HG02938 (cell line): ENCODE measurements at regions not wholly inside any gene's neighbourhood (a gene's known extent, or its start where the extent isn't known, plus 50 kb on each side); places are given as distances from the start of the nearest gene placed in this dataset.
"Not testable (repeated sequence)": the region's sequence is repeated elsewhere in the genome, so short reads cannot be mapped to it uniquely, and the experiment has no call there.

Source experiments
- ATAC-seq: cut with Tn5 transposase; IDR thresholded peaks from one replicate; pipeline ENCODE4 v1.9.1; 2021; ENCODE audit warnings: mild to moderate bottlenecking, moderate library complexity; ENCODE audit not compliant: unreplicated experiment

DNA sequence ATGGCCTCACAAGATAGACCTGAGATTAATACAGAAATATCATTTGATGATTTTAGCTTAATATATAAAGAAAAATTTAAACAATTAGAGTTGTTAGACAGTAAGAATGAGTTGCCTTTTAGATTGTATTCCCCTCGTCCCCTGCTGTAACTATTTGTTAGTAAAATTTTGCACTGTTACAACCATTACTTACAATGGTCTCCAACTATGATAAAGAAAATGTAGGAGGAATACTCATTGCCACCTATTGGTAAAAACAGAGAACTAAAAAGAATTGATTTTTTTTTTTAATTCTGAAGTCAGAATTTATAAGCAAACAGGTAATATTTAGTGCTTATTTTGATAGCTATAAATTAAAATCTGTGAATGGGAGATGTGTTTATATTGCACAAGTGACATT lies 937.6 kb downstream of the TLE4 start:
- ATAC-seq, result no peak

DNA sequence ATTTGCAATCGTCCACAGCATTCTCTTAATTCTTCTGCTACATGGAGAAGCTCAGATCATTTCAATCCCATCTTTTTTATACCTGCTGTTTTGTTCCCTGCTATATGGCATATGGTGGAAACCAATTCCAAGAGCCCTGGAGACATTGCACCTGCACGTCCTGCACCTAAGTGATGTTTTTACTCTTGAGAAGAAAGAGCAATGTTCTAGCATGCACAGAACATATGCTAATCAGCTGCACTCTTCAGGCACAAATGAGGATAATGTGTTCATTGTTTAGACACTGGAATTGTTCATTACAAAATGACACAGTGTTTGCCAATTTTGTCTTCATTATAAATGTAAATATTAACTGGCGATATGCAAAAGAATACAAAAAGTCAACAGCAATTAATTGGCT lies 935.8 kb downstream of the TLE4 start:
- ATAC-seq, result no peak

DNA sequence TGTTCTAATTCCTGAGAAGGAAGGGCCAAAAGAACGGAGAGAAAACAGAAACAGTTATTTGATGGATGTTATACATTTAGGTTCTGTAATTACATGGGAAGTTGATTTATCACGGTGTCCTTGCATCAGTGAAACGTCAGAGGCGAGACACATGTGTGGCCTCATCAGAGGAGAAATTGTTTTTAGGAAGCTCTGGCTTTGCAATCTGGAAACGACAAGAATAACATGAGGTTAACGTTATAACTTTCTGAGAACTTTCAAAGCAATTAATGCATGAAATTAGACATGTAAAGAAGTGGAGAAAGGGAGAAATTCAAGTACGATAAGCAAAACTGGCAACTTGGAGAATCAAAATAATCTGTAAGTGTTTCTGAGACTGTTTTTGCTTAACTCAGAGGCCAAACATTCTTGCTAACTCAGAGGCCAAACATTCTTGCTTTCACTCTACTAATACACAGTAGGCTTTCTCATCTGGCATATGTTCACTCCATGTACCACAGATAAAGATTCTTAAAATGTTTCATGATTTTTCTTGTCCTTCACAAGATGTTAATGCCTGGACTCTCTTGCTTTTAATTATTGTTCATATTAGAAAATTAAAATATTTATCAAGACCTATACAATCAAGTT lies 933.0 kb downstream of the TLE4 start:
- ATAC-seq, result no peak

- no peak for ATAC-seq
Measured at GRCh38 chr9:80503671-80504281, 932.0 kb downstream of the TLE4 start.

- no peak for ATAC-seq
Measured at GRCh38 chr9:80502306-80502705, 930.5 kb downstream of the TLE4 start.

GRCh38 chr9:80501635-80502034 lies 929.9 kb downstream of the TLE4 start:
- no peak for ATAC-seq

- no peak for ATAC-seq
Measured at GRCh38 chr9:80500300-80500699, 928.5 kb downstream of the TLE4 start.

GRCh38 chr9:80498001-80498555 lies 926.3 kb downstream of the TLE4 start:
- ATAC-seq, result no peak

- no peak for ATAC-seq
Measured at GRCh38 chr9:80496901-80497556, 925.3 kb downstream of the TLE4 start.

DNA sequence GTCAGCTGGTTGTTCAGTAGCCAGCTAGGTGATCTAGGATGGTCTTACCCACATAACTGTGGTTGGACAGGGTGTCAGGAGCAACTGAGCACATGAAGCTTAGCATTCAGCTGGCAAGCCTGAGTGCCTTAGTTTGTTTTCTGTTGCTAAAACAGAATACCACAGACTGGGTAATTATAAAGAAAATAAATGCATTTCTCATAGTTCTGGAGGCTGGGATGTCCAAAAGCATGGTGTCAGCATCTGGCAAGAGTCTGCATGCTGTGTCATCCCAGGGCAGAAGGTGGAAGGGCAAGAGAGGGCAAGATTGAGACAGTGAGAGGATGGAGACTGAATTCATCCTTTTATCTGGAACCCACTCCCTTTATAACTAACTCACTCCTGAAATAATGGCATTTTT lies 921.5 kb downstream of the TLE4 start:
- no peak for ATAC-seq

DNA sequence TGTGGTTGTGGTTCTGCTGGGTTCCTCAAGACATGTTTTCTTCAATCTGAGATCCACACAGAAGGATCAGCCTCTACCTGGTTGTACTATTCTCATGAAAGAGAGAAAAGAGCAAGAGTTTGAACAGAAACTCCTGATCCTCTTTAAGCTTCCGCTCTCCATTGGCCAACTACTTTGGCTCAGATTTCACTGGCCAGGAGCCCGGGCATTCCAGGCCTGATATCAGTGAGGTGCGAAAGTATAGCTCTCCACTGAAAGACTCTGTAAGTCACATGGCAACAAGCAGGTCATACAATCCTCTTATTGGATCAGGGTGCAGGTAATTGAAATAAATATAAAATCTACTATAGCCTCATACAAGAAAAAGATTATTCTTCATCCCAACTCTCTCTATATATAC lies 920.5 kb downstream of the TLE4 start:
- no peak for ATAC-seq

DNA sequence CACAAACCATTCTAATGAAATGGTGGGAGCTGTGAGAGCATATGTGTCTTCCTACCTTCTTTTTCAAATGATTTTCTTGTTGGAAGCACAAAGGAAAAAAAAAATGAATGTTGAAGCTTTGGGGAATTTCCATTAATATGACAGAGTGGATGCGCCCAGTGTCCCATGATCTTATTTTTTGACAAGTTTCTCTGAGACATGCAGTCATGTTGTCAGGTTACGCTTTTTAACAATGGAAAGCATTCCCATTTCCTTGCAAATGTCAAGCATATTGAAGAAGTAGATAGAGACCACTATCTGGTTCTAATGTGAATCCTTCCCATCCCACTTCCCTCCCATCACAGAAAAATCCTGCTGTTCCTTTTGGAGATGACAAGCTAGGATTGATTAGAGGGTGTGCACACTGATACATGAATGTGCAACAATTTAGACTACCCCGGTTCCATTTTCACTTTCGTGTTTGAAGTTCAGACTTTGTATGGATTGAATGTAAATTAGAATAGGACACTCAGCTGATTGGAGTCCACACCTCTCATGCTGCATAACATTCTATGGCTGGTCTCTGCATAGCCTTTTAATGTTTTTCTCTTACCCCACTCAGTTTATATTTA lies 919.4 kb downstream of the TLE4 start:
- ATAC-seq, result no peak

DNA sequence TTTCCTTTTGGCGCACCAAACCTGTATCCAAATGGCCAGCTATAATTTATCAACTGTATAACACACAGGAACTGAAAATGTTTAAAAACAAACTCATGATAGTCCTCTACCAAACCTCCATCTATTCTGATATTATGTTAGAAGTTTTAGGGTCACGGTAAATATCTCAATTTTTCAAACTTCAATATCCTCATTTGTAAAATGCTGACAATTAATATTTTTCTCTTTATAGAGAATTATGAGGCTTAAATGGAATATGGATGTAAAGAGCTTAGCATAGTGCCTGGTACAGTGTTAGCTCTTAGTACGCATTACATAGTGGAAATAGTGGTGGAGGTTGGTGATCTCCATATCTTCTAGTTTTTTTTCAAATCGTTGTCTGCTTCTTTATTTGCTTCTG lies 917.6 kb downstream of the TLE4 start:
- no peak for ATAC-seq

DNA sequence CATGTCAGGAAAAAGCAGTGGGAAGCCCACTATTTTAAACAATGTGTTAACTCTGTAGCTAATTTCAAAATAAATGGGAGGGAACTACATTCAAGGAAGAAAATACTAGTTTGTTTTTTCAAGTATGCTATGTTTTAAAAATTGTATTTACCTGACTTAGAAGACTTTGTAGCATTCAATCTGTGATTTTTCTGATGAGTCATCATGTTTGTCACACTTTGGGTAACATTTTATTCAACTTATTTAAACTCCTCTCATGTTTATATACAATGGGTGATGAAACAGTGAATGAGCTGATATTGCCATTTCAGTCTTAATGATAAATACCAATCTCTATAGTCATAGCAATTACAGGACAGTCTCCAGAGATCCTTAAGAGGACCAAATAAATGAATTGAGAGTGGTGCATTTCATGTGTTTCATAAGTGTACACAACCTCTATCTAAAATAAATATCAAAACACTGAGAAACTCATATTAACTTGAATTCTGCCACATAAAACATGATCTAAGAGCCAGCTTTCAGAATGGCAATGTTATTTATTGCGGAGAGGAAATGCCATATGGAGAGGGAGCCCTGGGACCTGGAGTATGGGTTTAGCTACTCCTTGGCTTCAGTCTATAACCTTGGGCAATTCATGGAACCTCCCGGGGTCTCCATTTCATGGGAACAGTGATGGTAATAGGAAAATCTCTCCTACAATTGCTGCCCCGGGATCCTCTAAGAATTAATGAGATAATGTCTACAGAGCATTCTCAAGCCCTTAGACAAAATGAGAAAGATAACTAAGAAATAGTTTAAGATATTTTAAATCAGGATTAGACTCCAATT lies 913.9 kb downstream of the TLE4 start:
- ATAC-seq, result no peak

- ATAC-seq, result not testable (repeated sequence)
Measured at GRCh38 chr9:80482251-80482650, 910.5 kb downstream of the TLE4 start.

- no peak for ATAC-seq
Measured at GRCh38 chr9:80467632-80468031, 895.9 kb downstream of the TLE4 start.

- no peak for ATAC-seq
Measured at GRCh38 chr9:80465556-80465955, 893.8 kb downstream of the TLE4 start.

- no peak for ATAC-seq
Measured at GRCh38 chr9:80449513-80449912, 877.7 kb downstream of the TLE4 start.

DNA sequence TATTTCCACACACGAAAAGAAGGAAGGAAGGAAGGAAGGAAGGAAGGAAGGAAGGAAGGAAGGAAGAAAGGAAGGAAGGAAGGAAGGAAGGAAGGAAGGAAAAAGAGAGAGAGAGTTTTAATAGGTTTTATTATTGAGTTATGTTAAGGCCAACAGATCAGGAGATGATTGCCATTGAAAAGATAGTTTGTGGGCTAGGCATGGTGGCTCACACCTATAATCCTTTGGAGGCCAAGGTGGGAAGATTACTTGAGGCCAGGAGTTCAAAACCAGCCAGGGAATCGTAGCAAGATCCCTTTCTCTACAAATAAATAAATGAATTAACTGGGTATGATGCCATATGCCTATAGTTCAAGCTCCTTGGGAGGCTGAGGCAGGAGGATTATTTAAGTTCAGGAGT lies 877.2 kb downstream of the TLE4 start:
- no peak for ATAC-seq

GRCh38 chr9:80447876-80448275 lies 876.1 kb downstream of the TLE4 start:
- no peak for ATAC-seq

DNA sequence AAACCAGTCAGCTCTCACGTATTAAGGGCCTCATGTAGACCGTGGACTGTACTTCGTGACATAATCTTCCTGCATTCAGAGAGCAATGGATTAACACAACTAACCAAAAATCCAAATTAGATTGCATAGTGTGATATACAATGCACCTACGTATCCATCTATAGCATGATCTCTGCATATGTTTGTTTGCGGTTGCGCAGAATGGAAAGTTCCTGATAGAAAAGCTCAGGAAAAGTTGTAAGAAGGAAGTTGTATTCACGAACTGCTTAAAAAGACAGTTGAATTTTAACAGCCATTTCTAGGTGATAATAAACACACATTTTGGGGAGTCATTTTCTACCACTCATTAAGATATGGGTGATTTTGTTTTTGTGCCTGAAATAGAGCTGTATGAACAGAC lies 869.0 kb downstream of the TLE4 start:
- no peak for ATAC-seq
